CD4-positive, alpha-beta T cell (primary cell): ENCODE measurements at regions not wholly inside any gene's neighbourhood (a gene's known extent, or its start where the extent isn't known, plus 50 kb on each side); places are given as distances from the start of the nearest gene placed in this dataset.

Experiments
- ATAC-seq: fragments of 200-7000 bp; cut with Tn5 transposase; one replicate; pipeline ENCODE4 v1.10.0; 2022; ENCODE audit warnings: mild to moderate bottlenecking; ENCODE audit not compliant: poor library complexity
- CTCF ChIA-PET: fragments of 350-600 bp; sonication (Branson Sonifier 250); formaldehyde crosslinking; loops from one replicate; lab custom pipeline; 2021; ENCODE audit warnings: antibody characterized with exemption, inconsistent platforms; lab: Charles Lee
- POLR2A ChIA-PET: fragments of 350-600 bp; sonication (Branson Sonifier 250); formaldehyde crosslinking; loops from one replicate; lab custom pipeline; 2021; ENCODE audit warnings: antibody characterized with exemption, inconsistent platforms; lab: Charles Lee
- DNase-seq, 14 experiments: peaks; one replicate each; pipeline ENCODE4 v3.0.0-alpha.2; 2013 to 2020; ENCODE audit warnings: mixed read lengths in 2 of 14
- H3K27ac ChIP-seq, 2 donors: one replicate each; pipeline versions ENCODE4 v1.5.1 to v1.7.0; 2013; ENCODE audit warnings: low read length in 2 of 2, low read depth in 1 of 2, mild to moderate bottlenecking in 1 of 2
- H3K27me3 ChIP-seq, 2 experiments: 1 replicate in 1 of 2; 2 replicates in 1 of 2; pipeline versions ENCODE4 v1.6.1 to v1.7.0; 2013; ENCODE audit warnings: low read length in 2 of 2, control low read depth in 1 of 2, mild to moderate bottlenecking in 1 of 2, moderate library complexity in 1 of 2; ENCODE audit not compliant: insufficient read depth in 2 of 2, control insufficient read depth in 1 of 2
- H3K36me3 ChIP-seq: one replicate; pipeline ENCODE4 v1.6.1; 2013; ENCODE audit warnings: low read length, control low read depth; ENCODE audit not compliant: insufficient read depth
- H3K4me1 ChIP-seq: one replicate; pipeline ENCODE4 v1.6.1; 2013; ENCODE audit warnings: low read length, control low read depth; ENCODE audit not compliant: insufficient read depth
- H3K4me3 ChIP-seq: one replicate; pipeline ENCODE4 v1.5.1; 2013; ENCODE audit warnings: mild to moderate bottlenecking, low read length, moderate library complexity
- H3K9me3 ChIP-seq, 2 experiments: 1 replicate in 1 of 2; 2 replicates in 1 of 2; pipeline versions ENCODE4 v1.6.1 to v1.7.0; 2013; ENCODE audit warnings: low read length in 2 of 2, mild to moderate bottlenecking in 2 of 2, control low read depth in 1 of 2, moderate library complexity in 1 of 2; ENCODE audit not compliant: control insufficient read depth in 1 of 2, insufficient read depth in 1 of 2
- H3K27ac Mint-ChIP-seq: one replicate; pipeline ENCODE4 v1.8.0; 2020; ENCODE audit warnings: mixed read lengths
- H3K27me3 Mint-ChIP-seq: one replicate; pipeline ENCODE4 v1.8.0; 2021; ENCODE audit warnings: mixed read lengths
- H3K36me3 Mint-ChIP-seq: one replicate; pipeline ENCODE4 v1.8.0; 2021; ENCODE audit warnings: low read depth, mixed read lengths
- H3K4me1 Mint-ChIP-seq: one replicate; pipeline ENCODE4 v1.8.0; 2021; ENCODE audit warnings: low read depth, mixed read lengths
- H3K4me3 Mint-ChIP-seq: one replicate; pipeline ENCODE4 v1.8.0; 2020; ENCODE audit warnings: mild to moderate bottlenecking, mixed read lengths
- H3K9me3 Mint-ChIP-seq: one replicate; pipeline ENCODE4 v1.8.0; 2020; ENCODE audit warnings: mixed read lengths
- CTCF ChIP-seq: fragments of 200-600 bp; IDR thresholded peaks from one replicate; pipeline ENCODE4 v1.8.0; 2022; ENCODE audit warnings: antibody characterized with exemption, mild to moderate bottlenecking
- intact Hi-C, 2 experiments: fragments of 100-400 bp; cut with DNase I in 1 of 2; cut with micrococcal nuclease in 1 of 2; formaldehyde crosslinking; loops; one replicate each; pipeline versions ENCODE4 v1.15.1 to v1.9.0; 2023 to 2025; cut with DNase I, micrococcal nuclease

DNA sequence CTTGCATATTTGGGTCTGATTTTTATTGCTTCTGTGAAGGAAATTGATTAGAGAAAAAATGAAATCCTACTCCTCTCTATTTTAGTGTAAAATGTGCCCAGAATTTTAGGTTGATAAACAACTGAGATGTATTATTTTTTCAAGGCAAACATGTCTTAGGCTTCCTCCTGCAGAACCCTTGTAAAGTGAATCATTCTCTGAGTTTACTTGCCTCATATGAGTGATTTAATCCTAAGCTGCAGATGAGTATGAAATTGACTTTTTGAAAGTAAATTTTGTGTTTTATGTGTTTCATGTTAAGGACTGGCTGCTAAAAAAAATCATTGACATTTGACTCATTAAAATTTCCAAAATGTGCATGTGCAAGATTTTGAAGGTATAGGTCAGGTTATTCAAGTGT lies 138.5 kb upstream of the PHACTR1 start:
- peaks cover 0 to 3% of the 10 kb centered on the region in 2 experiments for H3K9me3 ChIP-seq
- H3K9me3 Mint-ChIP-seq: no peaks in the 10 kb centered on the region
- no peak overlapping the region for H3K4me3 ChIP-seq
- H3K27ac Mint-ChIP-seq: no peak overlapping the region
- no peaks in the 10 kb centered on the region for H3K36me3 ChIP-seq
- H3K4me1 ChIP-seq: no peaks in the 10 kb centered on the region
- CTCF ChIA-PET: no interaction called here
- no peak for DNase-seq
- intact Hi-C loops: loop anchor here in 1 of 2 experiments (5.0 kb wide), 1 partner anchor 271 kb away; no protein-coding TSS in a partner anchor
- ATAC-seq: no peak
- H3K4me1 Mint-ChIP-seq: no peaks in the 10 kb centered on the region
- H3K4me3 Mint-ChIP-seq: no peak overlapping the region
- no peaks in the 10 kb centered on the region for H3K36me3 Mint-ChIP-seq
- POLR2A ChIA-PET: no interaction called here
- no peak for TF ChIP-seq CTCF
- H3K27me3 Mint-ChIP-seq: peaks cover 7% of the 10 kb centered on the region
- H3K27ac ChIP-seq: no peak overlapping the region
- H3K27me3 ChIP-seq: no peaks in the 10 kb centered on the region

DNA sequence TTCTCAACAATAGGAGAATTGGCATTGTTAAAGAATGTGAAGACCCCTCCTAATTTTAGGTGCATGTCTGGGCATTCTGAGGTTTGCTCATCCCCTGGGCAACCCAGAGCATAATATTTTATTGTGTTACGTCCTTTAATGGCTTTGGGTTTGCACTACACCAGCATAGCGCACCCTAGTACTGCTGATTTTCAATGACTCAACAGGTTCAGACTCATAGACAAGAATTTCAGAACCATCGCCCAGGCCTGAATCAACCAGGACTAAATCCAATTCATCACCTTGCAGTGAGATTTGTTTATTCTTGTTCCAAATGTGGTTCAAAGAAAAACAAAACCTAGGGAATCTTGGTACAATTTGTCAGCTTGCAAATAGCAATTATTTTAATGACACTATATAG lies 137.8 kb upstream of the PHACTR1 start:
- H3K4me1 Mint-ChIP-seq: no peaks in the 10 kb centered on the region
- ChIA-PET CTCF (no interaction called here), POLR2A (no interaction called here)
- peaks cover 7% of the 10 kb centered on the region for H3K27me3 Mint-ChIP-seq
- Histone ChIP-seq H3K27ac (no peak overlapping the region), H3K4me3 (no peak overlapping the region), H3K27me3 (no peaks in the 10 kb centered on the region), H3K4me1 (no peaks in the 10 kb centered on the region), H3K9me3 (peaks cover 0 to 3% of the 10 kb centered on the region in 2 experiments), H3K36me3 (no peaks in the 10 kb centered on the region)
- ATAC-seq: no peak
- H3K27ac Mint-ChIP-seq: no peak overlapping the region
- no peak overlapping the region for H3K4me3 Mint-ChIP-seq
- H3K36me3 Mint-ChIP-seq: no peaks in the 10 kb centered on the region
- no peak for TF ChIP-seq CTCF
- intact Hi-C loops: loop anchor here in 1 of 2 experiments (5.0 kb wide), 1 partner anchor 271 kb away; no protein-coding TSS in a partner anchor
- no peaks in the 10 kb centered on the region for H3K9me3 Mint-ChIP-seq
- no peak for DNase-seq

- no peak overlapping the region for H3K27ac ChIP-seq
- no peak overlapping the region for H3K4me3 Mint-ChIP-seq
- H3K27ac Mint-ChIP-seq: no peak overlapping the region
- H3K9me3 Mint-ChIP-seq: no peaks in the 10 kb centered on the region
- no peak overlapping the region for H3K4me3 ChIP-seq
- H3K9me3 ChIP-seq: peaks cover 0 to 3% of the 10 kb centered on the region in 2 experiments
- H3K36me3 ChIP-seq: no peaks in the 10 kb centered on the region
- H3K27me3 Mint-ChIP-seq: peaks cover 7% of the 10 kb centered on the region
- CTCF ChIA-PET: no interaction called here
- POLR2A ChIA-PET: no interaction called here
- TF ChIP-seq CTCF: no peak
- ATAC-seq: no peak
- no peaks in the 10 kb centered on the region for H3K36me3 Mint-ChIP-seq
- no peaks in the 10 kb centered on the region for H3K4me1 Mint-ChIP-seq
- no peaks in the 10 kb centered on the region for H3K27me3 ChIP-seq
- H3K4me1 ChIP-seq: no peaks in the 10 kb centered on the region
- DNase-seq: no peak
- intact Hi-C loops: no loop called here
Observed at GRCh38 chr6:12580290-12580689, 136.3 kb upstream of the PHACTR1 start.
